ENCODE measurements at regions not wholly inside any gene's neighbourhood (a gene's known extent, or its start where the extent isn't known, plus 50 kb on each side); places are given as distances from the start of the nearest gene placed in this dataset.

- WGBS, 2 donors = 63 to 66% methylated on average over 4 of the region's 4 CpGs
- no peak for TF ChIP-seq POLR2AphosphoS5 (IDR thresholded peaks at IDR 0.05)
- no peak for TF ChIP-seq POLR2A (IDR thresholded peaks at IDR 0.05)
- TF ChIP-seq CTCF (IDR thresholded peaks at IDR 0.05) = no peak
- intact Hi-C loops (cut with DNase I) = no loop called here
- no peak overlapping the region for H3K27ac ChIP-seq
- peaks cover 0 to 3% (median 0%) of the 10 kb centered on the region in 4 donors for H3K4me1 ChIP-seq
- H3K4me3 ChIP-seq = no peak overlapping the region
- no peak for DNase-seq
- no peaks in the 10 kb centered on the region for H3K36me3 ChIP-seq
- H3K27me3 ChIP-seq = no peaks in the 10 kb centered on the region
- peaks cover 0 to 3% (median 0%) of the 10 kb centered on the region in 4 donors for H3K9me3 ChIP-seq
Observed at GRCh38 chr11:19493446-19494213, 219.0 kb upstream of the NAV2 start.

- Histone ChIP-seq H3K27ac (no peak overlapping the region), H3K9me3 (no peaks in the 10 kb centered on the region), H3K36me3 (no peaks in the 10 kb centered on the region), H3K4me1 (no peaks in the 10 kb centered on the region), H3K27me3 (peaks cover 0 to 4% (median 0%) of the 10 kb centered on the region in 3 donors), H3K4me3 (no peak overlapping the region)
- 78% methylated on average over 6 of the region's 6 CpGs for WGBS, 2 donors
- DNase-seq = no peak
- intact Hi-C loops (cut with DNase I) = no loop called here
- TF ChIP-seq EP300 (IDR thresholded peaks at IDR 0.05) = no peak
- TF ChIP-seq POLR2A (IDR thresholded peaks at IDR 0.05) = no peak
- TF ChIP-seq CTCF (IDR thresholded peaks at IDR 0.05) = no peak
- TF ChIP-seq POLR2AphosphoS5 (IDR thresholded peaks at IDR 0.05) = no peak
Observed at GRCh38 chr11:19482319-19483100, 230.1 kb upstream of the NAV2 start.

GRCh38 chr11:19480540-19480939 is 232.1 kb upstream of the NAV2 start:
- no peak overlapping the region for H3K4me3 ChIP-seq
- no peaks in the 10 kb centered on the region for H3K36me3 ChIP-seq
- H3K9me3 ChIP-seq = no peaks in the 10 kb centered on the region
- 81 to 86% methylated on average over 2 of the region's 2 CpGs for WGBS, 2 donors
- intact Hi-C loops (cut with DNase I) = no loop called here
- TF ChIP-seq POLR2A (IDR thresholded peaks at IDR 0.05) (no peak), CTCF (IDR thresholded peaks at IDR 0.05) (no peak), EP300 (IDR thresholded peaks at IDR 0.05) (no peak), POLR2AphosphoS5 (IDR thresholded peaks at IDR 0.05) (no peak)
- no peak for DNase-seq
- H3K27ac ChIP-seq = no peak overlapping the region
- no peaks in the 10 kb centered on the region for H3K4me1 ChIP-seq
- peaks cover 0 to 4% (median 0%) of the 10 kb centered on the region in 3 donors for H3K27me3 ChIP-seq

- Histone ChIP-seq H3K27me3 (peaks cover 0 to 4% (median 0%) of the 10 kb centered on the region in 3 donors), H3K4me3 (no peak overlapping the region), H3K9me3 (no peaks in the 10 kb centered on the region), H3K27ac (no peak overlapping the region), H3K36me3 (no peaks in the 10 kb centered on the region), H3K4me1 (no peaks in the 10 kb centered on the region)
- no peak for DNase-seq
- intact Hi-C loops (cut with DNase I) = no loop called here
- 45 to 68% methylated on average over 7 of the region's 7 CpGs for WGBS, 2 donors
- TF ChIP-seq POLR2AphosphoS5 (IDR thresholded peaks at IDR 0.05) = no peak
- no peak for TF ChIP-seq CTCF (IDR thresholded peaks at IDR 0.05)
- TF ChIP-seq EP300 (IDR thresholded peaks at IDR 0.05) = no peak
- TF ChIP-seq POLR2A (IDR thresholded peaks at IDR 0.05) = no peak
Observed at GRCh38 chr11:19478891-19479290, 233.7 kb upstream of the NAV2 start.
